OCI-LY1 (cell line): ENCODE measurements at regions not wholly inside any gene's neighbourhood (a gene's known extent, or its start where the extent isn't known, plus 50 kb on each side); places are given as distances from the start of the nearest gene placed in this dataset.

Experiments used
- H2AFZ ChIP-seq: fragments of 200-600 bp; sonication (generic), shearing (Covaris generic); 2 replicates; pipeline ENCODE4 v1.6.0; 2014; ENCODE audit warnings: antibody characterized with exemption, mild to moderate bottlenecking, low read length
- H3F3A ChIP-seq: fragments of 200-600 bp; sonication (generic), shearing (Covaris generic); 2 replicates; pipeline ENCODE4 v1.6.0; 2014; ENCODE audit warnings: mild to moderate bottlenecking, antibody characterized with exemption, low read length, moderate library complexity; ENCODE audit not compliant: insufficient read depth
- H3K27ac ChIP-seq: fragments of 200-600 bp; sonication (generic); 2 replicates; pipeline ENCODE4 v1.5.1; 2014; ENCODE audit warnings: low read length, mixed run types, mild to moderate bottlenecking, low read depth; ENCODE audit not compliant: poor library complexity, severe bottlenecking
- H3K27me3 ChIP-seq: fragments of 200-600 bp; sonication (generic); 2 replicates; pipeline ENCODE4 v1.6.0; 2014; ENCODE audit warnings: antibody characterized with exemption, mild to moderate bottlenecking, low read length, moderate library complexity; ENCODE audit not compliant: insufficient read depth
- H3K36me3 ChIP-seq: fragments of 200-600 bp; sonication (generic); 2 replicates; pipeline ENCODE4 v1.6.1; 2014; ENCODE audit warnings: mild to moderate bottlenecking, antibody characterized with exemption, low read length, moderate library complexity, mixed read lengths; ENCODE audit not compliant: insufficient read depth
- H3K4me1 ChIP-seq: fragments of 200-600 bp; sonication (generic); 2 replicates; pipeline ENCODE4 v1.5.1; 2014; ENCODE audit warnings: mild to moderate bottlenecking, low read length, moderate library complexity; ENCODE audit not compliant: insufficient read depth, severe bottlenecking
- H3K4me2 ChIP-seq: fragments of 200-600 bp; sonication (generic), shearing (Covaris generic); 2 replicates; pipeline ENCODE4 v1.6.1; 2014; ENCODE audit warnings: low read length
- H3K4me3 ChIP-seq: fragments of 200-600 bp; sonication (generic); 2 replicates; pipeline ENCODE4 v1.5.1; 2014; ENCODE audit warnings: low read length, low read depth, mild to moderate bottlenecking, mixed read lengths; ENCODE audit not compliant: poor library complexity, severe bottlenecking
- H3K79me2 ChIP-seq: fragments of 200-600 bp; shearing (Covaris generic); 2 replicates; pipeline ENCODE4 v1.6.1; 2016; ENCODE audit warnings: mixed run types, low read length, mixed read lengths; ENCODE audit not compliant: insufficient read depth
- H3K9ac ChIP-seq: fragments of 200-600 bp; sonication (generic), shearing (Covaris generic); 2 replicates; pipeline ENCODE4 v1.6.1; 2014; ENCODE audit warnings: mild to moderate bottlenecking, low read length, mixed read lengths
- H3K9me2 ChIP-seq: fragments of 200-600 bp; sonication (generic), shearing (Covaris generic); 2 replicates; pipeline ENCODE4 v1.6.1; 2014; ENCODE audit warnings: low read depth, mild to moderate bottlenecking, low read length, mixed read lengths
- H3K9me3 ChIP-seq: fragments of 200-600 bp; shearing (Covaris generic); 2 replicates; pipeline ENCODE4 v1.6.1; 2014; ENCODE audit warnings: low read length, mixed read lengths
- H4K20me1 ChIP-seq: fragments of 200-600 bp; sonication (generic), shearing (Covaris generic); 2 replicates; pipeline ENCODE4 v1.6.0; 2016; ENCODE audit warnings: mild to moderate bottlenecking, low read length; ENCODE audit not compliant: insufficient read depth
- CTCF ChIP-seq: fragments of 200-600 bp; sonication (generic), shearing (Covaris generic); IDR thresholded peaks from 2 replicates; pipeline ENCODE4 v1.5.1; 2017; ENCODE audit warnings: mild to moderate bottlenecking, antibody characterized with exemption, low read length, moderate library complexity, mixed read lengths
- EZH2 ChIP-seq: fragments of 200-600 bp; sonication (generic), shearing (Covaris generic); IDR thresholded peaks from 2 replicates; pipeline ENCODE4 v1.8.0; 2017; ENCODE audit warnings: borderline replicate concordance, mixed run types, mild to moderate bottlenecking, antibody characterized with exemption, low read length, moderate library complexity, mixed read lengths

- H3K4me2 ChIP-seq, result no peak overlapping the region
- no peaks in the 10 kb centered on the region for H3K4me1 ChIP-seq
- no peaks in the 10 kb centered on the region for H3F3A ChIP-seq
- no peaks in the 10 kb centered on the region for H3K9me2 ChIP-seq
- no peaks in the 10 kb centered on the region for H3K36me3 ChIP-seq
- no peak overlapping the region for H2AFZ ChIP-seq
- TF ChIP-seq EZH2 (no peak), CTCF (no peak)
- H3K9me3 ChIP-seq, result no peaks in the 10 kb centered on the region
- H4K20me1 ChIP-seq, result no peaks in the 10 kb centered on the region
- no peaks in the 10 kb centered on the region for H3K27me3 ChIP-seq
- no peak overlapping the region for H3K9ac ChIP-seq
- no peak overlapping the region for H3K4me3 ChIP-seq
- H3K79me2 ChIP-seq, result no peaks in the 10 kb centered on the region
- H3K27ac ChIP-seq, result no peak overlapping the region
Measured at GRCh38 chr14:101153691-101154090, 250.2 kb upstream of the RTL1 start.

GRCh38 chr14:101155575-101155974 lies 252.1 kb upstream of the RTL1 start:
- no peaks in the 10 kb centered on the region for H3K4me1 ChIP-seq
- H4K20me1 ChIP-seq, result no peaks in the 10 kb centered on the region
- H3K27ac ChIP-seq, result no peak overlapping the region
- no peak overlapping the region for H2AFZ ChIP-seq
- no peak overlapping the region for H3K4me3 ChIP-seq
- no peak for TF ChIP-seq CTCF
- TF ChIP-seq EZH2, result no peak
- H3K79me2 ChIP-seq, result no peaks in the 10 kb centered on the region
- no peaks in the 10 kb centered on the region for H3F3A ChIP-seq
- H3K4me2 ChIP-seq, result no peak overlapping the region
- H3K36me3 ChIP-seq, result no peaks in the 10 kb centered on the region
- H3K27me3 ChIP-seq, result no peaks in the 10 kb centered on the region
- H3K9me3 ChIP-seq, result no peaks in the 10 kb centered on the region
- no peaks in the 10 kb centered on the region for H3K9me2 ChIP-seq
- H3K9ac ChIP-seq, result no peak overlapping the region

- no peak overlapping the region for H3K4me3 ChIP-seq
- H3K9ac ChIP-seq, result no peak overlapping the region
- no peak overlapping the region for H3K4me2 ChIP-seq
- H3K9me3 ChIP-seq, result no peaks in the 10 kb centered on the region
- TF ChIP-seq EZH2 (no peak), CTCF (no peak)
- no peaks in the 10 kb centered on the region for H3F3A ChIP-seq
- no peaks in the 10 kb centered on the region for H3K79me2 ChIP-seq
- no peaks in the 10 kb centered on the region for H3K4me1 ChIP-seq
- no peaks in the 10 kb centered on the region for H3K36me3 ChIP-seq
- H3K27ac ChIP-seq, result no peak overlapping the region
- H3K27me3 ChIP-seq, result no peaks in the 10 kb centered on the region
- H2AFZ ChIP-seq, result no peak overlapping the region
- H3K9me2 ChIP-seq, result no peaks in the 10 kb centered on the region
- H4K20me1 ChIP-seq, result no peaks in the 10 kb centered on the region
Measured at GRCh38 chr14:101167428-101167827, 263.9 kb upstream of the RTL1 start.
